ENCODE measurements at regions not wholly inside any gene's neighbourhood (a gene's known extent, or its start where the extent isn't known, plus 50 kb on each side); places are given as distances from the start of the nearest gene placed in this dataset.
"Not testable (repeated sequence)": the region's sequence is repeated elsewhere in the genome, so short reads cannot be mapped to it uniquely, and the experiment has no call there.

DNA sequence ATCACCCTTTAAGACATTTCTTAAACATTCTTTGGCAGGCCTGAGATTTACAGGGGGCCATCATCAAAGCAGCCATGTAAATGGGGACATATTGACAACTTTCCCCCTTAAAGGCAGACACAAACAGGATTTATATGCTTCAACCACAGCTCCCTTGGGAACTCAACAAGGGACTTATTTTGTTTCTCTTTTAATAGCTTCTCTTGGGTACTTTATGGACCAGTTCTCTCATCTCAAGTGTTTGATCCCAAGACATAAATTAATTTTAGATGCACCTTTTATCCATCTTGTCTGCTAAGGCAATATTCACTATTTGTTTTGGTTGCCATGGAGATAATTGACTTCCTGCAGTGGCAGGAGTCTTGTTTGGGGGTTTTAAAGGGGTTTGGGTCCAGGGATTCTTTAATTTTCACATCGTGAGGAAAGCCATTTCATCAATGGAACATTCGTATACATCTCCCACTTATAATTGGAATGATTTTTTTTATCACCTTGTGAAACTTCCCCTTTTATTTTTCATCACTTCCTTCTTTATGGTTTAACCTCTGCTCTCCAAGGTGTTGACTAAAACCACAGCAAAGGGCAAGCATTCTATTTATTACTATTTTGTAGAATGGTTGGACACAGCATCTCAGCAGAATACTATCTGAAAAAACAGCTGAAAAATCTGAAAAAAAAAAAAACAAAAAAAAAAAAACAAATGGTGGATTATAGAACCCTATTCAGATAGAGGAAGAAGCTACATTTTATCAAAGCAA, 726.0 kb downstream of the DIAPH3 start:
- Histone ChIP-seq H3K9me2 (ENCODE audit: insufficient read depth, low read length) (no peaks in the 10 kb centered on the region), H4K20me1 (ENCODE audit: insufficient read depth) (no peaks in the 10 kb centered on the region), H3K9me3 (ENCODE audit: low read length) (no peaks in the 10 kb centered on the region)

DNA sequence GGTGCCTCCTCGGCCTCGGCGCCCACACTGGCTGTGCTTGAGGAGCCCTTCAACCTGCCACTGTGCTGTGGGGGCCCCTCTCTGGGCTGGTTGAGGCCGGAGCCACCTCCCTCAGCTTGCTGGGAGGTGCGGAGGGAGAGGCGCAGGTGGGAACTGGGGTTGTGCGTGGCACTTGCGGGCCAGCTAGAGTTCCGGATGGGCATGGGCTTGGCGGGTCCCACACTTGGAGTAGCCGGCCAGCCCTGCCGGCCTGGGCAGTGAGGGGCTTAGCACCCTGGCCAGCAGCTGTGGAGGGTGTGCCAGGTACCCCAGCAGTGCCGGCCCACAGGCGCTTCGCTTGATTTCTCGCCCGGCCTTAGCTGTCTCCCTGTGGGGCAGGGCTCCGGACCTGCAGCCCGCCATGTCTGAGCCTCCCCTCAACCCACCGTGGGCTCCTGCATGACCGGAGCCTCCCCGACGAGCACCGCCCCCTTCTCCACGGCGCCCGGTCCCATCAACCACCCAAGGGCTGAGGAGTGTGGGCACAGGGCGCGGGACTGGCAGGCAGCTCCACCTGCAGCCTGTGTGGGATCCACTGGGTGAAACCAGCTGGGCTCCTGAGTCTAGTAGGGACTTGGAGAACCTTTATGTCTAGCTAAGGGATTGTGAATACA, 723.8 kb downstream of the DIAPH3 start:
- no peak overlapping the region for H3K9ac ChIP-seq (ENCODE audit: low read length)
- H3K36me3 ChIP-seq (ENCODE audit: insufficient read depth, low read length), result no peaks in the 10 kb centered on the region
- no peak overlapping the region for H2AFZ ChIP-seq (ENCODE audit: low read depth, low read length)
- H3K27me3 ChIP-seq (ENCODE audit: insufficient read depth, low read depth, low read length), result no peaks in the 10 kb centered on the region
- no peaks in the 10 kb centered on the region for H3F3A ChIP-seq (ENCODE audit: insufficient read depth, low read length, poor library complexity, severe bottlenecking)
- no peaks in the 10 kb centered on the region for H3K79me2 ChIP-seq (replicated peaks; ENCODE audit: insufficient read depth, low read length)
- no peaks in the 10 kb centered on the region for H3K9me3 ChIP-seq (ENCODE audit: low read length)
- H3K27ac ChIP-seq (ENCODE audit: low read length), result no peak overlapping the region
- H3K4me3 ChIP-seq (ENCODE audit: low read length), result no peak overlapping the region
- no peak overlapping the region for H3K4me2 ChIP-seq (ENCODE audit: low read length)
- H3K9me2 ChIP-seq (ENCODE audit: insufficient read depth, low read length), result no peaks in the 10 kb centered on the region
- TF ChIP-seq TAF1 (IDR thresholded peaks at IDR 0.05; ENCODE audit: low read depth) (no peak), MXI1 (conservative IDR thresholded peaks at IDR 0.05; ENCODE audit: poor library complexity, severe bottlenecking) (no peak), POLR2AphosphoS5 (IDR thresholded peaks at IDR 0.05) (no peak)
- TF ChIP-seq, protein P1, sequence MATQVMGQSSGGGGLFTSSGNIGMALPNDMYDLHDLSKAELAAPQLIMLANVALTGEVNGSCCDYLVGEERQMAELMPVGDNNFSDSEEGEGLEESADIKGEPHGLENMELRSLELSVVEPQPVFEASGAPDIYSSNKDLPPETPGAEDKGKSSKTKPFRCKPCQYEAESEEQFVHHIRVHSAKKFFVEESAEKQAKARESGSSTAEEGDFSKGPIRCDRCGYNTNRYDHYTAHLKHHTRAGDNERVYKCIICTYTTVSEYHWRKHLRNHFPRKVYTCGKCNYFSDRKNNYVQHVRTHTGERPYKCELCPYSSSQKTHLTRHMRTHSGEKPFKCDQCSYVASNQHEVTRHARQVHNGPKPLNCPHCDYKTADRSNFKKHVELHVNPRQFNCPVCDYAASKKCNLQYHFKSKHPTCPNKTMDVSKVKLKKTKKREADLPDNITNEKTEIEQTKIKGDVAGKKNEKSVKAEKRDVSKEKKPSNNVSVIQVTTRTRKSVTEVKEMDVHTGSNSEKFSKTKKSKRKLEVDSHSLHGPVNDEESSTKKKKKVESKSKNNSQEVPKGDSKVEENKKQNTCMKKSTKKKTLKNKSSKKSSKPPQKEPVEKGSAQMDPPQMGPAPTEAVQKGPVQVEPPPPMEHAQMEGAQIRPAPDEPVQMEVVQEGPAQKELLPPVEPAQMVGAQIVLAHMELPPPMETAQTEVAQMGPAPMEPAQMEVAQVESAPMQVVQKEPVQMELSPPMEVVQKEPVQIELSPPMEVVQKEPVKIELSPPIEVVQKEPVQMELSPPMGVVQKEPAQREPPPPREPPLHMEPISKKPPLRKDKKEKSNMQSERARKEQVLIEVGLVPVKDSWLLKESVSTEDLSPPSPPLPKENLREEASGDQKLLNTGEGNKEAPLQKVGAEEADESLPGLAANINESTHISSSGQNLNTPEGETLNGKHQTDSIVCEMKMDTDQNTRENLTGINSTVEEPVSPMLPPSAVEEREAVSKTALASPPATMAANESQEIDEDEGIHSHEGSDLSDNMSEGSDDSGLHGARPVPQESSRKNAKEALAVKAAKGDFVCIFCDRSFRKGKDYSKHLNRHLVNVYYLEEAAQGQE (IDR thresholded peaks at IDR 0.05; ENCODE audit: borderline replicate concordance), result no peak
- no peaks in the 10 kb centered on the region for H4K20me1 ChIP-seq (ENCODE audit: insufficient read depth)

More for the DNA sequence above, 726.0 kb downstream of the DIAPH3 start:
- no peak overlapping the region for H3K4me2 ChIP-seq (ENCODE audit: low read length)
- H3K9ac ChIP-seq (ENCODE audit: low read length), result no peak overlapping the region
- H3K4me3 ChIP-seq (ENCODE audit: low read length), result no peak overlapping the region
- H3K36me3 ChIP-seq (ENCODE audit: insufficient read depth, low read length), result no peaks in the 10 kb centered on the region
- no peaks in the 10 kb centered on the region for H3F3A ChIP-seq (ENCODE audit: insufficient read depth, low read length, poor library complexity, severe bottlenecking)
- H3K79me2 ChIP-seq (replicated peaks; ENCODE audit: insufficient read depth, low read length), result no peaks in the 10 kb centered on the region
- H2AFZ ChIP-seq (ENCODE audit: low read depth, low read length), result no peak overlapping the region
- no peak overlapping the region for H3K27ac ChIP-seq (ENCODE audit: low read length)
- no peaks in the 10 kb centered on the region for H3K27me3 ChIP-seq (ENCODE audit: insufficient read depth, low read depth, low read length)
- TF ChIP-seq EZH2 (IDR thresholded peaks at IDR 0.05; ENCODE audit: borderline replicate concordance, insufficient read depth, low read length, poor library complexity, severe bottlenecking) (no peak), RAD21 (conservative IDR thresholded peaks at IDR 0.05) (no peak)

DNA sequence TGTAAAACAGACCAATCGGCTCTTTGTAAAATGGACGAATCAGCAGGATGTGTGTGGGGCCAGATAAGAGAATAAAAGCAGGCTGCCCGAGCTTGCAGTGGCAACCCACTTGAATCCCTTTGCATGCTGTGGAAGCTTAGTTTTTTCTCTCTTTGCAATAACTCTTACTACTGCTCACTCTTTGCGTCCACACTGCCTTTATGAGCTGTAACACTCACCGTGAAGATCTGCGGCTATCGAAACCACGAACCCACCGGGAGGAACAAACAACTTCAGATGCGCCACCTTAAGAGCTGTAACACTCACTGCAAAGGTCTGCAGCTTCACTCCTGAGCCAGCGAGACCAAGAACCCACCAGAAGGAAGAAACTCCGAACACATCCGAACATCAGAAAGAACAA, 722.7 kb downstream of the DIAPH3 start:
- H3F3A ChIP-seq (ENCODE audit: insufficient read depth, low read length, poor library complexity, severe bottlenecking); H3K79me2 ChIP-seq (replicated peaks; ENCODE audit: insufficient read depth, low read length); H4K20me1 ChIP-seq (ENCODE audit: insufficient read depth); H3K27ac ChIP-seq (ENCODE audit: low read length); H2AFZ ChIP-seq (ENCODE audit: low read depth, low read length); H3K9me2 ChIP-seq (ENCODE audit: insufficient read depth, low read length); H3K4me2 ChIP-seq (ENCODE audit: low read length); H3K4me3 ChIP-seq (ENCODE audit: low read length); H3K9ac ChIP-seq (ENCODE audit: low read length); H3K36me3 ChIP-seq (ENCODE audit: insufficient read depth, low read length); H3K9me3 ChIP-seq (ENCODE audit: low read length); H3K27me3 ChIP-seq (ENCODE audit: insufficient read depth, low read depth, low read length): not testable (repeated sequence)
